Nephron (organoid): ENCODE measurements at regions not wholly inside any gene's neighbourhood (a gene's known extent, or its start where the extent isn't known, plus 50 kb on each side); places are given as distances from the start of the nearest gene placed in this dataset.
"Not testable (repeated sequence)": the region's sequence is repeated elsewhere in the genome, so short reads cannot be mapped to it uniquely, and the experiment has no call there.

ENCODE experiments used
- H3K27ac Mint-ChIP-seq, 3 experiments: 2 replicates each; pipeline ENCODE4 v1.8.0; 2020; ENCODE audit warnings: mixed read lengths in 3 of 3, mild to moderate bottlenecking in 2 of 3, moderate library complexity in 1 of 3
- H3K27me3 Mint-ChIP-seq: 2 replicates; pipeline ENCODE4 v1.8.0; 2021; ENCODE audit warnings: low read depth, mild to moderate bottlenecking, moderate library complexity, mixed read lengths
- H3K36me3 Mint-ChIP-seq: 2 replicates; pipeline ENCODE4 v1.8.0; 2020; ENCODE audit warnings: low read depth, mixed read lengths
- H3K4me1 Mint-ChIP-seq: 2 replicates; pipeline ENCODE4 v1.8.0; 2020; ENCODE audit warnings: mixed read lengths
- H3K4me3 Mint-ChIP-seq, 3 experiments: 2 replicates each; pipeline ENCODE4 v1.8.0; 2020; ENCODE audit warnings: mild to moderate bottlenecking in 3 of 3, mixed read lengths in 3 of 3, moderate library complexity in 2 of 3
- H3K9me3 Mint-ChIP-seq: 2 replicates; pipeline ENCODE4 v1.8.0; 2020; ENCODE audit warnings: mixed read lengths
- TF ChIP-seq, protein P1 (sequence below), 3 experiments: fragments of 200-600 bp; sonication (generic); IDR thresholded peaks; one replicate each; pipeline ENCODE4 v1.5.0; 2021; ENCODE audit warnings: antibody characterized with exemption in 3 of 3; ENCODE audit not compliant: unreplicated experiment in 3 of 3

- TF ChIP-seq, protein P1, sequence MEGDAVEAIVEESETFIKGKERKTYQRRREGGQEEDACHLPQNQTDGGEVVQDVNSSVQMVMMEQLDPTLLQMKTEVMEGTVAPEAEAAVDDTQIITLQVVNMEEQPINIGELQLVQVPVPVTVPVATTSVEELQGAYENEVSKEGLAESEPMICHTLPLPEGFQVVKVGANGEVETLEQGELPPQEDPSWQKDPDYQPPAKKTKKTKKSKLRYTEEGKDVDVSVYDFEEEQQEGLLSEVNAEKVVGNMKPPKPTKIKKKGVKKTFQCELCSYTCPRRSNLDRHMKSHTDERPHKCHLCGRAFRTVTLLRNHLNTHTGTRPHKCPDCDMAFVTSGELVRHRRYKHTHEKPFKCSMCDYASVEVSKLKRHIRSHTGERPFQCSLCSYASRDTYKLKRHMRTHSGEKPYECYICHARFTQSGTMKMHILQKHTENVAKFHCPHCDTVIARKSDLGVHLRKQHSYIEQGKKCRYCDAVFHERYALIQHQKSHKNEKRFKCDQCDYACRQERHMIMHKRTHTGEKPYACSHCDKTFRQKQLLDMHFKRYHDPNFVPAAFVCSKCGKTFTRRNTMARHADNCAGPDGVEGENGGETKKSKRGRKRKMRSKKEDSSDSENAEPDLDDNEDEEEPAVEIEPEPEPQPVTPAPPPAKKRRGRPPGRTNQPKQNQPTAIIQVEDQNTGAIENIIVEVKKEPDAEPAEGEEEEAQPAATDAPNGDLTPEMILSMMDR (IDR thresholded peaks at IDR 0.05; ENCODE audit: unreplicated experiment in 3 of 3), result no peak
- H3K4me3 Mint-ChIP-seq, result no peak overlapping the region
- peaks cover under 1% of the 10 kb centered on the region for H3K9me3 Mint-ChIP-seq
- H3K27ac Mint-ChIP-seq, result no peak overlapping the region
- H3K4me1 Mint-ChIP-seq, result peaks cover under 1% of the 10 kb centered on the region
- no peaks in the 10 kb centered on the region for H3K36me3 Mint-ChIP-seq
- H3K27me3 Mint-ChIP-seq, result peaks cover 10% of the 10 kb centered on the region
Measured at GRCh38 chr22:22989856-22990255, 80.5 kb upstream of the GNAZ start.

- H3K4me3 Mint-ChIP-seq, H3K36me3 Mint-ChIP-seq, H3K27ac Mint-ChIP-seq, H3K9me3 Mint-ChIP-seq, H3K4me1 Mint-ChIP-seq: not testable (repeated sequence)
- H3K27me3 Mint-ChIP-seq, result peaks cover 10% of the 10 kb centered on the region
Measured at GRCh38 chr22:22990711-22991505, 79.4 kb upstream of the GNAZ start.

- Mint-ChIP-seq H3K36me3 (no peaks in the 10 kb centered on the region), H3K27me3 (peaks cover 15% of the 10 kb centered on the region), H3K4me1 (peaks cover 5% of the 10 kb centered on the region), H3K27ac (no peak overlapping the region), H3K4me3 (no peak overlapping the region), H3K9me3 (peaks cover 20% of the 10 kb centered on the region)
- TF ChIP-seq, protein P1 (IDR thresholded peaks at IDR 0.05; ENCODE audit: unreplicated experiment in 3 of 3), result no peak
Measured at GRCh38 chr22:22992474-22992873, 77.8 kb upstream of the GNAZ start.

GRCh38 chr22:22993184-22993583 is 77.1 kb upstream of the GNAZ start:
- Mint-ChIP-seq H3K9me3 (peaks cover 27% of the 10 kb centered on the region), H3K36me3 (no peaks in the 10 kb centered on the region), H3K4me3 (no peak overlapping the region), H3K27ac (no peak overlapping the region), H3K4me1 (peaks cover 5% of the 10 kb centered on the region), H3K27me3 (peaks cover 15% of the 10 kb centered on the region)
- TF ChIP-seq, protein P1 (IDR thresholded peaks at IDR 0.05; ENCODE audit: unreplicated experiment in 3 of 3), result no peak

DNA sequence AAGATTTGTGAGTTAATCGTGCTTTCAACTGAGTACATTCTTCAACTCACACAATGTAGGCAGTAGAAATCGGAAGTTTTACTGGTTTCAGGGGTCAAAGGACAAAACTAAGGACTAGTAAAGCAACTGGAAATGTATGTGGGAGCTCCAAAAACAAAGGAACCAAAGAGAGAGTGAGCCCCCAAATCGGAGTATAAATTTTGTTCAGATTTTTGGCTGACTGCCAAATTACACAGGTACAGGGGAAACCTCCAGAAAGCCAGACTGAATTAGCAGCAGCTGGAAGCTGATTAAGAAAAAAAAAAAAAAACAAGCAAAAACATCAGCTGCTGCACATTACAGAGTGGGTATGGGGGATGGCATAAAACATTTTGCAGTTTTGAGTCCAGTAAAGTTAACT is 75.2 kb upstream of the GNAZ start:
- Mint-ChIP-seq H3K4me1 (peaks cover 5% of the 10 kb centered on the region), H3K27ac (peak overlapping the region in 2 of 3 experiments; percentile 32 to 46), H3K36me3 (no peaks in the 10 kb centered on the region), H3K9me3 (peaks cover 43% of the 10 kb centered on the region), H3K4me3 (no peak overlapping the region), H3K27me3 (peaks cover 18% of the 10 kb centered on the region)
- TF ChIP-seq, protein P1 (IDR thresholded peaks at IDR 0.05; ENCODE audit: unreplicated experiment in 3 of 3), result no peak

- H3K4me3 Mint-ChIP-seq, result no peak overlapping the region
- TF ChIP-seq, protein P1 (IDR thresholded peaks at IDR 0.05; ENCODE audit: unreplicated experiment in 3 of 3), result no peak
- no peaks in the 10 kb centered on the region for H3K36me3 Mint-ChIP-seq
- peaks cover 25% of the 10 kb centered on the region for H3K27me3 Mint-ChIP-seq
- H3K4me1 Mint-ChIP-seq, result peaks cover 5% of the 10 kb centered on the region
- H3K9me3 Mint-ChIP-seq, result peaks cover 50% of the 10 kb centered on the region
- no peak overlapping the region for H3K27ac Mint-ChIP-seq
Measured at GRCh38 chr22:22996511-22997261, 73.6 kb upstream of the GNAZ start.
